ENCODE measurements at regions not wholly inside any gene's neighbourhood (a gene's known extent, or its start where the extent isn't known, plus 50 kb on each side); places are given as distances from the start of the nearest gene placed in this dataset.

DNA sequence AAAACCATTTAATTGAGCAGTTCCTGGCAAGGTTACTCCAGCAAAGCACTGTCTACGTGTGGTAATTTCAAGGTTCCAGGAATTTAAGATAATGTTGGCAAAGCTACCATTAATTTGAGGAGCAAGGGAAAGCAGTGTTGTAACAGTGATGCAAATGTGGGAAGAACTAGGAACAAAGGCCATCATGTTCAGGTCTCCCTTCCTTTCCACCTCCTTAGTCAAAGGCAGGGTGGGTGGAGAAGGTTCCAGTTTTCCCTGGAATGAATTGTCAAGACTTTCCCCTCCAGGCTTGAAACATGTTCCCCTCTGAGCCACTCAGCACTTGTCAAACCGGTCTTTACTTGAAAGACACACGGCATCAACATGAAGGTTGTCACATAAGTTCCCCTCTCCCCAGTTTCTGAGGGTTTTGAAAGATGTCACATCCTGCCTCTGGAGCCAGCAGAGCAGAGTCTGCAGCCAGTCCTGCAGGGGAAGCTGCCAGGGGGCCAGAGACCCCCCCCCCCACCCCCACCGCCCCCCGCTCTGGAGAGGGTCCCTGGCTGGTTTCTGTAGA, 226.0 kb downstream of the GAS1 start:
- Histone ChIP-seq H3K36me3 (no peaks in the 10 kb centered on the region), H3K9me3 (no peaks in the 10 kb centered on the region), H3K4me3 (no peak overlapping the region), H3K27ac (peak overlapping the region; percentile 85 to 89), H3K4me1 (peaks cover 7 to 24% of the 10 kb centered on the region in 2 donors), H3K27me3 (no peaks in the 10 kb centered on the region)
- DNase-seq (ENCODE audit: low spot score in 2 of 2): no peak
- intact Hi-C loops (cut with DNase I): loop anchor here (5.0 to 10.0 kb wide), 2 partner anchors 439 to 603 kb away; partner anchors contain the start of gene ISCA1
- TF ChIP-seq, protein P1, sequence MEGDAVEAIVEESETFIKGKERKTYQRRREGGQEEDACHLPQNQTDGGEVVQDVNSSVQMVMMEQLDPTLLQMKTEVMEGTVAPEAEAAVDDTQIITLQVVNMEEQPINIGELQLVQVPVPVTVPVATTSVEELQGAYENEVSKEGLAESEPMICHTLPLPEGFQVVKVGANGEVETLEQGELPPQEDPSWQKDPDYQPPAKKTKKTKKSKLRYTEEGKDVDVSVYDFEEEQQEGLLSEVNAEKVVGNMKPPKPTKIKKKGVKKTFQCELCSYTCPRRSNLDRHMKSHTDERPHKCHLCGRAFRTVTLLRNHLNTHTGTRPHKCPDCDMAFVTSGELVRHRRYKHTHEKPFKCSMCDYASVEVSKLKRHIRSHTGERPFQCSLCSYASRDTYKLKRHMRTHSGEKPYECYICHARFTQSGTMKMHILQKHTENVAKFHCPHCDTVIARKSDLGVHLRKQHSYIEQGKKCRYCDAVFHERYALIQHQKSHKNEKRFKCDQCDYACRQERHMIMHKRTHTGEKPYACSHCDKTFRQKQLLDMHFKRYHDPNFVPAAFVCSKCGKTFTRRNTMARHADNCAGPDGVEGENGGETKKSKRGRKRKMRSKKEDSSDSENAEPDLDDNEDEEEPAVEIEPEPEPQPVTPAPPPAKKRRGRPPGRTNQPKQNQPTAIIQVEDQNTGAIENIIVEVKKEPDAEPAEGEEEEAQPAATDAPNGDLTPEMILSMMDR (IDR thresholded peaks at IDR 0.05): no peak

DNA sequence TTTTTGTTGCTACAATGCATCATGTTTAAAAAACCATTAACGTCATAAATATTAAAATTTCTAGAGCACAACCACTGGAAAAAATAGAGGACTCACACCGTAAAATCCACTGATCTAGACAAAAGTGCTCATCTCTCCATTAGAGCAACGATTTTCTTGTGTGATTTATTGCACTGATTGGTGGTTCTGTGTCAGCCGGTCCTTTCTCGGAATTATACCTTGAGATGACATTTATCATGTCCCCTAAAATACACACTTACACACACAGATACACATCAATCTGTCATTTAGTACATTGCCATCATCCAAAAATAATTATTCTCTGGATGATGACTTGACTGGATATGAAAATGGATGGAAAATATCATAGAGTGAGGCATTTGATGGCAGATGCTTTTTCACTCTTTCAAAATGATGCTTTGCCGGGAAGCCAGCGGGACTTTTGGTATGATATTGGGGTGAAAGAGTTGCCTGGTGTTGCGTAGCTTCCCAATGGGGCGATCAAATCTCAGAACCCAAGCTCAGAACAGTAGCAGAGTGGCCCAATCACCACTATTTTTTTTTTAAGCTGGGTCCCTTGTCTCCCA, 226.6 kb downstream of the GAS1 start:
- intact Hi-C loops (cut with DNase I): loop anchor here (5.0 to 10.0 kb wide), 2 partner anchors 438 to 604 kb away; partner anchors contain the start of gene ISCA1
- Histone ChIP-seq H3K36me3 (no peaks in the 10 kb centered on the region), H3K27me3 (no peaks in the 10 kb centered on the region), H3K27ac (peak overlapping the region; percentile 85 to 89), H3K4me1 (peaks cover 7 to 24% of the 10 kb centered on the region in 2 donors), H3K9me3 (no peaks in the 10 kb centered on the region), H3K4me3 (no peak overlapping the region)
- DNase-seq (ENCODE audit: low spot score in 2 of 2): no peak
- TF ChIP-seq, protein P1 (IDR thresholded peaks at IDR 0.05): no peak

DNA sequence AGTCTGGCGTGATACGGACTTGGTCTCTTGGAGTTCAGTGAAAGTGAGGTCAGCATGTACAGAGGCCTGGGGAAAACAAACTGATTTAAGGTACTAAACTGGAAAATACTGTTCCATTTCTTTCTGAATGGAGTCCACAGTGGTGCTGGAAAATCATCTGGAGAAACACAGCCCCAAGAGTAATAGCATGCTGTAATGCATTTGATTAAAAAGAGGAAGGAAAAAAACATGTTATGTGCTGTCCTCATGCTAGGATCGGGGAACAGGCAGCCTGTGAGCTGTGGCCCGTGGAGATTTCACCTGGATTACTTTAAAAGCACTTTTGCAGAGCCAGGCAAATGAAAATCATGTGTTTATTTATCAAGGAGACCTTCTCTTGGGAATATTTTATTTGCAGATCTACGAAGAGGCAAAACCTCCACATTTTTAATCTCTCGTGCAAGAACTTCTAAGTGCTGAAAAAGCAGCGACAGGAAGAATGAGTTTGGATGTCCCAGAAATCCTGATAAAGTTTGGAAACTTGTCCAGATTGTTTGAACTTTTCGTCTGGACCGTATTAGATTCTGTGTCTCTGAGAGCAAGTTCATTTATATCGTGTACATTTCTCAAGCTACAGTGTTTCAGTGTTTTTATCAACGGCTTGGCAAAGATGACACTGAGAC, 228.8 kb downstream of the GAS1 start:
- Histone ChIP-seq H3K27ac (peak overlapping the region in 1 of 2 donors; percentile 34), H3K36me3 (no peaks in the 10 kb centered on the region), H3K27me3 (no peaks in the 10 kb centered on the region), H3K4me1 (peaks cover 7 to 24% of the 10 kb centered on the region in 2 donors), H3K4me3 (no peak overlapping the region), H3K9me3 (no peaks in the 10 kb centered on the region)
- DNase-seq (ENCODE audit: low spot score in 2 of 2): no peak
- intact Hi-C loops (cut with DNase I): loop anchor here (10.0 kb wide), 1 partner anchor 436 kb away; no protein-coding TSS in a partner anchor
- TF ChIP-seq, protein P1 (IDR thresholded peaks at IDR 0.05): no peak

DNA sequence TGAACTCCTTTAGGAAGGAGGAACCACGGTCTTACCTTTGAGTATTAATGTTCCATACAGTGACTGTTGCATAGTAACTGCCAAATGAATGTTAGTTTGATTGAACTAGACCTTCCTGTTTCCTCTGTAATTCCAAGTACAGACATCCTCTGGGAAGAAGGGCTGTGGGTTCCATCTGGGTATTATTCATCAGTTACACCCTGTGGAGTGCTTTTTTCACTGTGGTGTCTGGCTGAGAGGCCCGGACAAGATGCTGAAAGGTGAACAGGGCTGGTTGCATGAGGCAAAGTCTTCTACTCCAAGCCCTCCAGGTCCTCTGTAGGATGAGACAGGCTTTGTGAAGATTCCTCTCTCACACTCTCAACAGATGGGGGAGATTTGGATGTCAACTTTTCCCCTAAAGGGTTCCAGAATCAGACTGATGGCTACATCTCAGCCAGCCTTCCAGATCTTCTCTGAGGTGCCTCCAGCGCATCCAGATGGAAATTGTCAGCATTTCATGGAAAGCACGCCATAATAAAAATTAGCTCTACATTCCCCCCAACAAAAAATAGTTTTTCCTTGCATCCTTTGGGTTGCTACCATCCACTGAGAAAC, 230.9 kb downstream of the GAS1 start:
- H3K4me3 ChIP-seq: no peak overlapping the region
- intact Hi-C loops (cut with DNase I): loop anchor here (10.0 kb wide), 1 partner anchor 438 kb away; no protein-coding TSS in a partner anchor
- H3K27me3 ChIP-seq: no peaks in the 10 kb centered on the region
- DNase-seq (ENCODE audit: low spot score in 2 of 2): no peak
- H3K36me3 ChIP-seq: no peaks in the 10 kb centered on the region
- TF ChIP-seq, protein P1 (IDR thresholded peaks at IDR 0.05): no peak
- no peak overlapping the region for H3K27ac ChIP-seq
- H3K4me1 ChIP-seq: peaks cover 3 to 11% of the 10 kb centered on the region in 2 donors
- H3K9me3 ChIP-seq: no peaks in the 10 kb centered on the region

DNA sequence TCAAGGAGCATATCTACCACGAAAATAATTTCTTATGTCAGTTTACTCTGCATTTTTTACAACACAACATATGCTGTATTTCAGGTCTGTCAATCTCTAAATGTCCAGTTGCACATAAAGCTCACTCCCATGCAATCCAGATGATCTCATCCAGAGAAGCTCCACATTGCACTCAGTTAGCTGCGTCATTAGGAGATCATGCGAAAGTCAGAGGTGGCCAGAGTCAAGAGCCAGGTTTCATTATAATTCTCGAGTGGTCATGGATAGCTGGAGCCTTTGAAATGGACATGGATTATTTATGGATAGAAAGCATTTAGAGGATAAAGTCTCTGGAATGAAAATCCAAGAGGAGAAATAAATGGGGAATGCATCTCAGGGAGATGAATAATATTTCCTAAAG, 232.3 kb downstream of the GAS1 start:
- Histone ChIP-seq H3K36me3 (no peaks in the 10 kb centered on the region), H3K27me3 (no peaks in the 10 kb centered on the region), H3K27ac (no peak overlapping the region), H3K9me3 (no peaks in the 10 kb centered on the region), H3K4me1 (peaks cover 0 to 3% of the 10 kb centered on the region in 2 donors), H3K4me3 (no peak overlapping the region)
- no peak for DNase-seq (ENCODE audit: low spot score in 2 of 2)
- TF ChIP-seq, protein P1 (IDR thresholded peaks at IDR 0.05): no peak
- intact Hi-C loops (cut with DNase I): loop anchor here (10.0 kb wide), 1 partner anchor 440 kb away; no protein-coding TSS in a partner anchor
